OCI-LY3 (cell line): ENCODE measurements at regions not wholly inside any gene's neighbourhood (a gene's known extent, or its start where the extent isn't known, plus 50 kb on each side); places are given as distances from the start of the nearest gene placed in this dataset.

Experiments
- H2AFZ ChIP-seq: fragments of 200-600, 300-600 bp; shearing (Covaris generic); 2 replicates; pipeline ENCODE4 v1.6.0; 2014; ENCODE audit warnings: antibody characterized with exemption, low read depth, low read length
- H3K27ac ChIP-seq: fragments of 200-600, 300-600 bp; sonication (generic); 2 replicates; pipeline ENCODE4 v1.5.1; 2014; ENCODE audit warnings: mild to moderate bottlenecking, low read length, moderate library complexity, mixed read lengths
- H3K27me3 ChIP-seq: fragments of 200-600, 300-600 bp; sonication (generic); 2 replicates; pipeline ENCODE4 v1.6.1; 2014; ENCODE audit warnings: low read depth, low read length, mixed read lengths
- H3K36me3 ChIP-seq: fragments of 200-600, 300-600 bp; sonication (generic); replicated peaks from 2 replicates; pipeline ENCODE3; 2014; ENCODE audit warnings: low read depth, low read length, mixed read lengths
- H3K4me1 ChIP-seq: fragments of 300-600, 200-600 bp; sonication (generic); 2 replicates; pipeline ENCODE4 v1.6.1; 2014; ENCODE audit warnings: low read length, mixed read lengths
- H3K4me2 ChIP-seq: fragments of 200-600, 300-600 bp; sonication (generic); 2 replicates; pipeline ENCODE4 v1.6.1; 2014; ENCODE audit warnings: low read length, mixed read lengths
- H3K4me3 ChIP-seq: fragments of 300-600, 200-600 bp; sonication (generic); 2 replicates; pipeline ENCODE4 v1.5.1; 2014; ENCODE audit warnings: antibody characterized with exemption, mild to moderate bottlenecking, low read length, moderate library complexity
- H3K79me2 ChIP-seq: fragments of 300-600, 200-600 bp; shearing (Covaris generic); 2 replicates; pipeline ENCODE4 v1.6.1; 2014; ENCODE audit warnings: mild to moderate bottlenecking, low read length, mixed read lengths
- H3K9ac ChIP-seq: fragments of 300-600, 200-600 bp; shearing (Covaris generic); 2 replicates; pipeline ENCODE4 v1.6.0; 2014; ENCODE audit warnings: mild to moderate bottlenecking, low read length, moderate library complexity
- H3K9me3 ChIP-seq: fragments of 200-600, 300-600 bp; shearing (Covaris generic); 2 replicates; pipeline ENCODE4 v1.6.1; 2014; ENCODE audit warnings: low read length, mixed read lengths; ENCODE audit not compliant: insufficient read depth
- H4K20me1 ChIP-seq: fragments of 200-600, 300-600 bp; sonication (generic); 2 replicates; pipeline ENCODE4 v1.6.1; 2016; ENCODE audit warnings: low read length, mixed read lengths; ENCODE audit not compliant: insufficient read depth
- CTCF ChIP-seq: fragments of 200-600, 300-600 bp; sonication (generic); IDR thresholded peaks from 2 replicates; pipeline ENCODE4 v1.5.1; 2014; ENCODE audit warnings: antibody characterized with exemption, low read length, low read depth
- EZH2phosphoT487 ChIP-seq: fragments of 200-600 bp; shearing (Covaris generic); IDR thresholded peaks from 2 replicates; pipeline ENCODE4 v1.6.1; 2018; ENCODE audit warnings: antibody characterized with exemption, mixed run types, low read depth

GRCh38 chr2:236744716-236745115 lies 175.1 kb downstream of the ACKR3 start:
- Histone ChIP-seq H2AFZ (no peak overlapping the region), H3K9me3 (no peaks in the 10 kb centered on the region), H3K36me3 (no peaks in the 10 kb centered on the region), H3K4me2 (no peak overlapping the region), H3K4me3 (no peak overlapping the region), H3K27me3 (no peaks in the 10 kb centered on the region), H3K4me1 (no peaks in the 10 kb centered on the region), H3K27ac (no peak overlapping the region), H3K9ac (no peak overlapping the region), H4K20me1 (no peaks in the 10 kb centered on the region), H3K79me2 (no peaks in the 10 kb centered on the region)
- TF ChIP-seq EZH2phosphoT487 (no peak), CTCF (no peak)

GRCh38 chr2:236745420-236746210 lies 176.0 kb downstream of the ACKR3 start:
- no peak overlapping the region for H3K9ac ChIP-seq
- H2AFZ ChIP-seq, result no peak overlapping the region
- H3K79me2 ChIP-seq, result no peaks in the 10 kb centered on the region
- no peaks in the 10 kb centered on the region for H4K20me1 ChIP-seq
- H3K36me3 ChIP-seq, result no peaks in the 10 kb centered on the region
- no peaks in the 10 kb centered on the region for H3K9me3 ChIP-seq
- TF ChIP-seq EZH2phosphoT487 (no peak), CTCF (no peak)
- no peak overlapping the region for H3K27ac ChIP-seq
- no peaks in the 10 kb centered on the region for H3K4me1 ChIP-seq
- H3K4me3 ChIP-seq, result no peak overlapping the region
- H3K27me3 ChIP-seq, result no peaks in the 10 kb centered on the region
- H3K4me2 ChIP-seq, result no peak overlapping the region

GRCh38 chr2:236746833-236747232 lies 177.2 kb downstream of the ACKR3 start:
- no peaks in the 10 kb centered on the region for H3K9me3 ChIP-seq
- TF ChIP-seq EZH2phosphoT487 (no peak), CTCF (no peak)

GRCh38 chr2:236747426-236747825 lies 177.8 kb downstream of the ACKR3 start:
- no peaks in the 10 kb centered on the region for H3K9me3 ChIP-seq
- H3K4me3 ChIP-seq, result no peak overlapping the region
- H3K4me1 ChIP-seq, result no peaks in the 10 kb centered on the region
- no peaks in the 10 kb centered on the region for H3K36me3 ChIP-seq
- no peaks in the 10 kb centered on the region for H3K27me3 ChIP-seq
- H3K9ac ChIP-seq, result no peak overlapping the region
- no peak overlapping the region for H3K27ac ChIP-seq
- H4K20me1 ChIP-seq, result no peaks in the 10 kb centered on the region
- no peaks in the 10 kb centered on the region for H3K79me2 ChIP-seq
- H3K4me2 ChIP-seq, result no peak overlapping the region
- no peak overlapping the region for H2AFZ ChIP-seq
- TF ChIP-seq EZH2phosphoT487, result no peak
- no peak for TF ChIP-seq CTCF

More at GRCh38 chr2:236746833-236747232, 177.2 kb downstream of the ACKR3 start:
- no peak overlapping the region for H3K27ac ChIP-seq
- no peak overlapping the region for H3K9ac ChIP-seq
- no peak overlapping the region for H3K4me2 ChIP-seq
- no peaks in the 10 kb centered on the region for H3K4me1 ChIP-seq
- no peak overlapping the region for H3K4me3 ChIP-seq
- H2AFZ ChIP-seq, result no peak overlapping the region
- no peaks in the 10 kb centered on the region for H4K20me1 ChIP-seq
- H3K27me3 ChIP-seq, result no peaks in the 10 kb centered on the region
- no peaks in the 10 kb centered on the region for H3K36me3 ChIP-seq
- no peaks in the 10 kb centered on the region for H3K79me2 ChIP-seq
